Fibroblast of pulmonary artery (primary cell): ENCODE measurements at regions not wholly inside any gene's neighbourhood (a gene's known extent, or its start where the extent isn't known, plus 50 kb on each side); places are given as distances from the start of the nearest gene placed in this dataset.

ENCODE experiments used
- DNase-seq: peaks from one replicate; pipeline ENCODE4 v3.0.0-alpha.2; 2010; ENCODE audit warnings: low read depth
- H3K4me3 ChIP-seq: replicated peaks from 2 replicates; pipeline ENCODE4 v1.5.1; 2011; ENCODE audit warnings: low read depth, mild to moderate bottlenecking, control low read depth, low read length, moderate library complexity
- TF ChIP-seq, protein P1 (sequence below): IDR thresholded peaks from 2 replicates; pipeline ENCODE4 v1.5.1; 2011; ENCODE audit warnings: mild to moderate bottlenecking, control low read depth, low read length, inconsistent platforms; ENCODE audit errors: missing control alignments

- DNase-seq: no peak
- TF ChIP-seq, protein P1, sequence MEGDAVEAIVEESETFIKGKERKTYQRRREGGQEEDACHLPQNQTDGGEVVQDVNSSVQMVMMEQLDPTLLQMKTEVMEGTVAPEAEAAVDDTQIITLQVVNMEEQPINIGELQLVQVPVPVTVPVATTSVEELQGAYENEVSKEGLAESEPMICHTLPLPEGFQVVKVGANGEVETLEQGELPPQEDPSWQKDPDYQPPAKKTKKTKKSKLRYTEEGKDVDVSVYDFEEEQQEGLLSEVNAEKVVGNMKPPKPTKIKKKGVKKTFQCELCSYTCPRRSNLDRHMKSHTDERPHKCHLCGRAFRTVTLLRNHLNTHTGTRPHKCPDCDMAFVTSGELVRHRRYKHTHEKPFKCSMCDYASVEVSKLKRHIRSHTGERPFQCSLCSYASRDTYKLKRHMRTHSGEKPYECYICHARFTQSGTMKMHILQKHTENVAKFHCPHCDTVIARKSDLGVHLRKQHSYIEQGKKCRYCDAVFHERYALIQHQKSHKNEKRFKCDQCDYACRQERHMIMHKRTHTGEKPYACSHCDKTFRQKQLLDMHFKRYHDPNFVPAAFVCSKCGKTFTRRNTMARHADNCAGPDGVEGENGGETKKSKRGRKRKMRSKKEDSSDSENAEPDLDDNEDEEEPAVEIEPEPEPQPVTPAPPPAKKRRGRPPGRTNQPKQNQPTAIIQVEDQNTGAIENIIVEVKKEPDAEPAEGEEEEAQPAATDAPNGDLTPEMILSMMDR: no peak
- no peak overlapping the region for H3K4me3 ChIP-seq
Observed at GRCh38 chr16:87250431-87250960, 66.7 kb downstream of the C16orf95 start.

- TF ChIP-seq, protein P1: no peak
- DNase-seq: no peak
Observed at GRCh38 chr16:87252269-87252970, 64.8 kb downstream of the C16orf95 start.

More at GRCh38 chr16:87252269-87252970, 64.8 kb downstream of the C16orf95 start:
- no peak overlapping the region for H3K4me3 ChIP-seq
